GM21381 (cell line): ENCODE measurements at regions not wholly inside any gene's neighbourhood (a gene's known extent, or its start where the extent isn't known, plus 50 kb on each side); places are given as distances from the start of the nearest gene placed in this dataset.
"Not testable (repeated sequence)": the region's sequence is repeated elsewhere in the genome, so short reads cannot be mapped to it uniquely, and the experiment has no call there.

Source experiments
- ATAC-seq: cut with Tn5 transposase; IDR thresholded peaks from one replicate; pipeline ENCODE4 v1.9.1; 2021; ENCODE audit warnings: mild to moderate bottlenecking, moderate library complexity; ENCODE audit not compliant: unreplicated experiment

DNA sequence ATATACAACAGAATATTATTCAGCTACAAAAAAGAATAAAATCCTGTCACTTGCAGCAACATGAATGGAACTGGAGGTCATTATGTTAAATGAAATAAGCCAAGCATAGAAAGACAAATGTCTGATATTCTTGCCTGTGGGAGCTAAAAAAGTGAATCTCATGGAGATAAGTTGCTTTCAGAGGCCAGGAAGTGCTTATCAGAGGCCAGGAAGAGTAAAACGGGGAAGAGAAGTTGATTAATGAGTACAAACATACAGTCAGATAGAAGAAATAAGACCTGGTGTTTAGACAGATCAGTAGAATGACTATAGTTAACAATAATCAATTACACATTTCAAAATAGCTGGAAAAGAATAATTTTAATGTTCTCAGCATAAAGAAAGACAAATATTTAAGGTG is 54.4 kb upstream of the CPHXL start:
- no peak for ATAC-seq

- no peak for ATAC-seq
These were observed 55.5 kb upstream of the CPHXL start for GRCh38 chr16:75781683-75782343.

- no peak for ATAC-seq
These were observed 61.1 kb upstream of the CPHXL start for GRCh38 chr16:75787440-75787839.

DNA sequence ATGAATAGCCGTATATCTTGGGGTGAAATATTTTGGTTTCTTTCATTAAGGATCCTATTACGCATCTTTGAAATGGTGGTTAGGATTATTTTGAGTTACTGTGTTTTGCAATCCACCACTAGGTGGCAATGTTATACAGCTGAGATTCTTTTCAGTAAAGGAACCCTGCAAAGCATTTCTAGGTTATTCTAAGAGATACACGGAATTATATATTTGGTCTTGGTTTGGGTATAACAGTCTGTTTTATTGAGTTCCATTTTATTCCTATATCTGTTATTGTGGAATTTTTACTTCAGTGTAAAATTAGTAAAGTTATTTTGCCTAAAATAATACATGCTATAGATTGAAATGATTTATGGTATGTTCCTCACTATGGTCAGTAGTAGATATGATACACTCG is 62.9 kb upstream of the CPHXL start:
- ATAC-seq, result peak; percentile 69

- no peak for ATAC-seq
These were observed 66.6 kb upstream of the CPHXL start for GRCh38 chr16:75792771-75793492.

GRCh38 chr16:75793641-75794040 is 67.4 kb upstream of the CPHXL start:
- no peak for ATAC-seq

- ATAC-seq, result no peak
These were observed 68.1 kb upstream of the CPHXL start for GRCh38 chr16:75794426-75794825.

DNA sequence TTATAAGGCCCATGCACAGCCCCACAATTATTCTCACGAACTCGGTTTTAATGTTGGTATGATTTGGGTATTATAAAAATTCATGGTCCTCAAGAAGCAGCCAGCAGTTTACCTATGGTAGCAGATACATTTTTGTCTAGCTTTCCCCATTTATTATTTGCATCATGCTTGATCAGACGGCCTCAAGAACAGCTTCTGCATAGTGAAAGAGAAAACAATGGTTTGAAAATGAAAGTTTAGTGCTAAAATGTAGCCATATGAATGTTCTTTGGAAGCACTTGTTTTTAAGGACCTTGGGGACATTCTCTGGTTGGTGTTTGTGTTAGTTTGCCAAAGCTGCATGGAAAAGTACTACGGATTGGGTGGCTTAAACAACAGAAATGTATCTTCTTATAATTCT is 72.4 kb upstream of the CPHXL start:
- no peak for ATAC-seq

- ATAC-seq, result no peak
These were observed 75.0 kb upstream of the CPHXL start for GRCh38 chr16:75801307-75801706.

DNA sequence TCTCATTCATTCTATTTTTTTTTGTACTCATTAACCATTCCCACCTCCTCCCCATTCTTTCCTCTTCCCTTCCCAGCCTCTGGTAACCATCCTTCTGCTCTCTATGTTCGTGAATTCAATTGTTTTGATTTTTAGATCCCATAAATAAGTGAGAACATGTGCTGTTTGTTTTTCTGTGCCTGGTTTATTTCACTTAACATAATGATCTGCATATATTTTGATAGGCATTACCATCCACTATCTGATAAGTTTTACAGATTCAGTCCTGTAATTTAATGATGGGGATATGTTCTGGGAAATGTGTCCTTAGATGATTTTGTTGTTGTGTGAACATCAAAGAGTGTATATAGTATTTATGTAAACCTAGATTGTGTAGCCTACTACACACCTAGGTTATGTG is 77.5 kb upstream of the CPHXL start:
- no peak for ATAC-seq

DNA sequence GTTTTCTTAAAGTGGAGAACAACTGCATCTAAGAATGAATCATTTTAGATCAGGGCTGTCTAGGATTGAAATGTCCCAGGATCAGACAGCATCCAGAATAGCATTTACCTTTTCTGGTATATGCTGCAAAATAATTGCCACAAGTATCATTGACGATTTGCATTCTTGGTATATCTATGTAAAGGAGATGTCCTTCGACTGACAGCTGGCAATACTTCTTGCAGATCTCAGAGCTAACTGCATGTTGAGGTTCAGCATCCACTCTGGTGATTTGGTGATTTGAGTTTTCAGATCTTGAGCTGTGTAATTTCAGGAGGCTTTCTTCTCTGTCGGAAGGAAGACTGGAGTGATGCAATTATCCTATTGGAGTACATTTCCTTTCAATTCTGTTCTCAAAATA is 78.1 kb upstream of the CPHXL start:
- no peak for ATAC-seq

DNA sequence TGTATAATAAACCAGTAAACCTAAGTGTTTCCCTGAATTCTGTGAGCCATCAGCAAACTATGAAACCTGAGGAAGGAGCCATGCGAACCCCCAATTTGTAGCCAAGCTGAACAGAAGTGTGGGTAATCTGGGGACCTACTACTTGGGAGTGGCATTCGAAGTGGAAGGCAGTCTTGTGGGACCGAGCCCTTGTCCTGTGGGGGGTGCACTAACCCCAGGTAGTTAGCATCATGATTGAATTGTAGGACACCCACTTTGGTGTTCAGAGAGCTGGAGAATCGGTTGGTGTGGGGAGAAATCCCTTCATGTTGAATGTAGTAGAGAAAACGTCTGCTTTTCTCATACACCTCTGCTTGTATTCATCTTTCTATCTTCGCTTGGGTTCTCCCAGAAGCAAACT is 79.7 kb upstream of the CPHXL start:
- no peak for ATAC-seq

- ATAC-seq, result no peak
These were observed 80.2 kb upstream of the CPHXL start for GRCh38 chr16:75806487-75806886.

GRCh38 chr16:75810342-75810741 is 84.1 kb upstream of the CPHXL start:
- ATAC-seq, result no peak

DNA sequence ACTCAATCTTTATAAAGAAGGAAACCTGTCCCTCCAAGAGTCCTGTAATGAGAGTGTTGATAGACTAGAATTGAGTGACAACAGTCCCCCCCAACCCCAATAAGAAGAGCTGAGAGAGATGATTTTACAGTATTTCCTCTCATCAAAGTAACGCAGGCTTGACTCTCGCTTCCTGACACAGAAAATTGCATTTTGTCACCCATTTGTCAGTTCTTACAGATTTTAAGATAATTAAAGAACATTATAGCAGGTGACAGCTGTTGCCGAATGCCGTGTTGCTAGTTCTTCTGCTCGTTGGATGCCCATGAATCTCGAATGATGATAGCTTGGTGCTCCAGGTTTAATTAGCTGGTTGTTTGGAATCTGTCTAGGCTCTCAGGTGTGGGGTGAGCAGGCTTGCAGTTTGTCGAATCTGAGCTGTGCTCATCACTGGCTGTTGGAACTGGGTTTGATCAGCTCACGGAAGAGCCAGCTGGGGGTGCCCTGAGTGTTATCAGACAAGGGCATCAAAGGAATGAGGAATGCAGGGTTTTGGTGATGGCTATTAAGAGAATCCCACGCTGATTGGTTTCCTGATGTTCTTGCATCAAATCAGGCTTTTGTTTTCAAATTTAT is 84.8 kb upstream of the CPHXL start:
- ATAC-seq, result no peak

- ATAC-seq, result no peak
These were observed 92.2 kb upstream of the CPHXL start for GRCh38 chr16:75818491-75818890.

DNA sequence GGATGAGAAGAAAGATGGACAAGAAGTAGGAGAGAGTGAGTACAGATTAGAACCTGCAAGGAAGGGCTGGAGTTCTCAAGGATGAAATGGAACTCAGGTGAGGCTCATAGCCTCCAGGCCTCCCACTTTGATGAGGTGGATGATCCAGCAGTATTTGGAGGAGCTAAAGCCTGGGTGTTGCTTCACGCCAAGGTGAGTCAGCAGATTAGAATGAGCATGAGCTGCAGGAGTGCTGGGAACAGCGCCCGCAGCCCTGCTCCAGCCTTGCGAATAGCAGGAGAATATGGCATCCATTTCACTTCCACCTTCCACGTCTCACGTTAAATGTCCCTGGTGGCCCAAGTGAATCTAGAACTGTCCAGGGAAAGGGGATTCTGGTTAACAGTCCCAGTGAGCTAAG is 94.4 kb upstream of the CPHXL start:
- no peak for ATAC-seq

DNA sequence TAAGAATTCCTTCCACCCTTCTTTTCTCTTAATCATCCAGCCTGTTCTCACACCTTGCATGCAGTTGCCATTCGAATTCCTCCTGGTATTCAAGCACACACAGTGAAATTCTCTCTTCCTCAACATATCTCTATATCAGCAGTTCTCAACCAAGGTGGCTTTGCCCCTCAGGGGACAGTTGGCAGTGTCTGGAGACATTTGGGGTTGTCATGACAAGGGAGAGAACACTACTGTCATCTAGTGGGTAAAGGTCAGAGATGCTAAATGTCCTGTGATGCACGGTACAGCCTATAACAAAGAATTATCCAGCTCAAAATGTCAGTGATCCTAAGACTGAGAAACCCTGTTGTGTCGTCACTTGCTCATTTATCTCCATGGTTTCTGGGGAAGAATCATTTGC is 94.8 kb upstream of the CPHXL start:
- ATAC-seq, result no peak

DNA sequence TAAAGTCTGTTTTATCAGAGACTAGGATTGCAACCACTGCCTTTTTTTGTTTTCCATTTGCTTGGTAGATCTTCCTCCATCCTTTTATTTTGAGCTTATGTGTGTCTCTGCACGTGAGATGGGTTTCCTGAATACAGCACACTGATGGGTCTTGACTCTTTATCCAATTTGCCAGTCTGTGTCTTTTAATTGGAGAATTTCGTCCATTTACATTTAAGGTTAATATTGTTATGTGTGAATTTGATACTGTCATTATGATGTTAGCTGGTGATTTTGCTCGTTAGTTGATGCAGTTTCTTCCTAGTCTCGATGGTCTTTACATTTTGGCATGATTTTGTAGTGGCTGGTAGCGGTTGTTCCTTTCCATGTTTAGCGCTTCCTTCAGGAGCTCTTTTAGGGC is 99.5 kb upstream of the CPHXL start:
- ATAC-seq, result not testable (repeated sequence)

DNA sequence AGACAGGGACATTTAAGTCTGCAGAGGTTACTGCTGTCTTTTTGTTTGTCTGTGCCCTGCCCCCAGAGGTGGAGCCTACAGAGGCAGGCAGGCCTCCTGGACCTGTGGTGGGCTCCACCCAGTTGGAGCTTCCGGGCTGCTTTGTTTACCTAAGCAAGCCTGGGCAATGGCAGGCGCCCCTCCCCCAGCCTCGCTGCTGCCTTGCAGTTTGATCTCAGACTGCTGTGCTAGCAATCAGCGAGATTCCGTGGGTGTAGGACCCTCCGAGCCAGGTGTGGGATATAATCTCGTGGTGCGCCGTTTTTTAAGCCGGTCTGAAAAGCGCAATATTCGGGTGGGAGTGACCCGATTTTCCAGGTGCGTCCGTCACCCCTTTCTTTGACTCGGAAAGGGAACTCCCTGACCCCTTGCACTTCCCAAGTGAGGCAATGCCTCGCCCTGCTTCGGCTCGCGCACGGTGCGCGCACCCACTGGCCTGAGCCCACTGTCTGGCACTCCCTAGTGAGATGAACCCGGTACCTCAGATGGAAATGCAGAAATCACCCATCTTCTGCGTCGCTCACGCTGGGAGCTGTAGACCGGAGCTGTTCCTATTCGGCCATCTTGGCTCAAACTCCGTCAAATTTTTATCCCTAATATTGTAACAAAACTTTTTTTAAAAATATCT is 101.2 kb upstream of the CPHXL start:
- ATAC-seq, result not testable (repeated sequence)

- ATAC-seq, result not testable (repeated sequence)
These were observed 107.1 kb upstream of the CPHXL start for GRCh38 chr16:75833385-75833784.
